Neural progenitor cell (in vitro differentiated cells): ENCODE measurements at regions not wholly inside any gene's neighbourhood (a gene's known extent, or its start where the extent isn't known, plus 50 kb on each side); places are given as distances from the start of the nearest gene placed in this dataset.

Experiments used
- EZH2 ChIP-seq: fragments of 200-600 bp; sonication (generic); IDR thresholded peaks from 2 replicates; pipeline ENCODE4 v1.6.1; 2017; ENCODE audit warnings: antibody characterized with exemption, mild to moderate bottlenecking, moderate library complexity
- EZH2phosphoT487 ChIP-seq: fragments of 200-600 bp; sonication (generic); IDR thresholded peaks from 2 replicates; pipeline ENCODE4 v1.6.1; 2017; ENCODE audit warnings: antibody characterized with exemption
- TF ChIP-seq, protein P1 (sequence below): fragments of 200-600 bp; sonication (generic); IDR thresholded peaks from 2 replicates; pipeline ENCODE4 v1.5.1; 2017; ENCODE audit warnings: antibody characterized with exemption, mild to moderate bottlenecking

DNA sequence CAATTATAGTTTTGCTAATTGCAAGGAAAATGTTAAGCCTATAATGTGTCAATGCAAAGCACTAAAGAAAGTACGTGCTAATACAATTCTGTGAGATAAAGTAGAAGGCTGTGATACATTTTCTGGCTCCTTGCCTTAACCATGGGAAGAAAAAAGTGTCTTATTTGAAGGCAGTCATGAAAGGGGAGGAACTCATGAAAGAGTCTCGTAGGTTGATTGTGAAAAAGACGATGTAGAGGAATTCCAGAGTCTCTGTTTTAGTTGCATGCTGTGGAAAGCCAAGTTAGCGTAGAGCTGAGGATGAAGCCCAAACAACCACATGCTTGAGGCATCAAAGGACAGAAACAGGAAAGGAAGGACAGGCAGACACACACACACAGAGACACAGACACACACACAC lies 214.1 kb downstream of the MEIS1 start:
- TF ChIP-seq, protein P1, sequence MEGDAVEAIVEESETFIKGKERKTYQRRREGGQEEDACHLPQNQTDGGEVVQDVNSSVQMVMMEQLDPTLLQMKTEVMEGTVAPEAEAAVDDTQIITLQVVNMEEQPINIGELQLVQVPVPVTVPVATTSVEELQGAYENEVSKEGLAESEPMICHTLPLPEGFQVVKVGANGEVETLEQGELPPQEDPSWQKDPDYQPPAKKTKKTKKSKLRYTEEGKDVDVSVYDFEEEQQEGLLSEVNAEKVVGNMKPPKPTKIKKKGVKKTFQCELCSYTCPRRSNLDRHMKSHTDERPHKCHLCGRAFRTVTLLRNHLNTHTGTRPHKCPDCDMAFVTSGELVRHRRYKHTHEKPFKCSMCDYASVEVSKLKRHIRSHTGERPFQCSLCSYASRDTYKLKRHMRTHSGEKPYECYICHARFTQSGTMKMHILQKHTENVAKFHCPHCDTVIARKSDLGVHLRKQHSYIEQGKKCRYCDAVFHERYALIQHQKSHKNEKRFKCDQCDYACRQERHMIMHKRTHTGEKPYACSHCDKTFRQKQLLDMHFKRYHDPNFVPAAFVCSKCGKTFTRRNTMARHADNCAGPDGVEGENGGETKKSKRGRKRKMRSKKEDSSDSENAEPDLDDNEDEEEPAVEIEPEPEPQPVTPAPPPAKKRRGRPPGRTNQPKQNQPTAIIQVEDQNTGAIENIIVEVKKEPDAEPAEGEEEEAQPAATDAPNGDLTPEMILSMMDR, result no peak
- no peak for TF ChIP-seq EZH2
- no peak for TF ChIP-seq EZH2phosphoT487
